KMS-11 (cell line): ENCODE measurements at regions not wholly inside any gene's neighbourhood (a gene's known extent, or its start where the extent isn't known, plus 50 kb on each side); places are given as distances from the start of the nearest gene placed in this dataset.

Experiments
- H2AFZ ChIP-seq: fragments of 200-600 bp; sonication (generic); 2 replicates; pipeline ENCODE4 v1.6.1; 2016; ENCODE audit warnings: antibody characterized with exemption, mixed run types, low read depth
- H3K27ac ChIP-seq: fragments of 200-600 bp; sonication (generic); 2 replicates; pipeline ENCODE4 v1.6.1; 2016; ENCODE audit warnings: mild to moderate bottlenecking, mixed run types
- H3K27me3 ChIP-seq: fragments of 200-600 bp; sonication (generic); 2 replicates; pipeline ENCODE4 v1.6.1; 2017; ENCODE audit warnings: mild to moderate bottlenecking, low read depth, mixed run types, moderate library complexity; ENCODE audit not compliant: insufficient read depth
- H3K36me3 ChIP-seq: fragments of 200-600 bp; sonication (generic); 2 replicates; pipeline ENCODE4 v1.6.1; 2017; ENCODE audit warnings: mild to moderate bottlenecking, mixed run types; ENCODE audit not compliant: insufficient read depth
- H3K4me1 ChIP-seq: fragments of 200-600 bp; sonication (generic); 2 replicates; pipeline ENCODE4 v1.6.1; 2016; ENCODE audit warnings: mild to moderate bottlenecking, low read depth, mixed run types; ENCODE audit not compliant: poor library complexity, severe bottlenecking
- H3K4me2 ChIP-seq: fragments of 200-600 bp; sonication (generic); 2 replicates; pipeline ENCODE4 v1.7.0; 2016; ENCODE audit warnings: mild to moderate bottlenecking, mixed run types
- H3K4me3 ChIP-seq: fragments of 200-600 bp; sonication (generic); IDR thresholded peaks from 2 replicates; pipeline ENCODE4 v1.6.1; 2017; ENCODE audit warnings: low read depth, low read length, mixed read lengths; ENCODE audit not compliant: insufficient read depth
- H3K79me2 ChIP-seq: fragments of 200-600 bp; sonication (generic); 2 replicates; pipeline ENCODE4 v1.6.1; 2016; ENCODE audit warnings: low read depth, mixed run types; ENCODE audit not compliant: insufficient read depth
- H3K9ac ChIP-seq: fragments of 200-600 bp; sonication (generic); 2 replicates; pipeline ENCODE4 v1.6.1; 2016; ENCODE audit warnings: mild to moderate bottlenecking, mixed run types
- H4K20me1 ChIP-seq: fragments of 200-600 bp; sonication (generic); 2 replicates; pipeline ENCODE4 v1.6.1; 2016; ENCODE audit warnings: mild to moderate bottlenecking, mixed run types; ENCODE audit not compliant: insufficient read depth
- TF ChIP-seq, protein P1 (sequence below): fragments of 200-600 bp; sonication (generic); conservative IDR thresholded peaks from 2 replicates; pipeline ENCODE4 v1.6.1; 2017; ENCODE audit warnings: low read depth, mild to moderate bottlenecking, antibody characterized with exemption, low read length, moderate library complexity, mixed read lengths

DNA sequence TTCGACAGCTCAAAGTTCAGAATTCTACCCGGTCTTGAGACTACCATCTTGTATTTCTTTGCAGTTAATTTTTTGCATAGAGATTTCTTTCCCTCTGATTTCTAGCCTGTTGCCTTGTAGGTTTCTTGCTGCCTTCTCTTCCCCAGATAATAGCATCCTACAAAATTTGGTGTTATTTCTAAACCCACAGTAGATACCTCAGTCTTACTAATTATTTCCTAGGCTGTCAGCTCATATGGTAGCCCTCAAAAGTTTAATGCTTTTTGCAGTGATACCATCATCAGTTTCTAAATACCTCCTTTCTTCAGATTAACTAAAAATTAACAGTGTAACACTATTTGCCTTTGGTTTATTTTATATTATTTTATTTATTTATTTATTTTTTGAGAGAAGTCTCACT lies 61.9 kb upstream of the TMPO start:
- Histone ChIP-seq H3K9ac (no peak overlapping the region), H3K79me2 (no peaks in the 10 kb centered on the region), H3K4me3 (no peak overlapping the region), H3K4me1 (no peaks in the 10 kb centered on the region), H4K20me1 (no peaks in the 10 kb centered on the region), H3K36me3 (no peaks in the 10 kb centered on the region), H3K27me3 (no peaks in the 10 kb centered on the region), H3K4me2 (no peak overlapping the region), H3K27ac (no peak overlapping the region), H2AFZ (no peak overlapping the region)
- TF ChIP-seq, protein P1, sequence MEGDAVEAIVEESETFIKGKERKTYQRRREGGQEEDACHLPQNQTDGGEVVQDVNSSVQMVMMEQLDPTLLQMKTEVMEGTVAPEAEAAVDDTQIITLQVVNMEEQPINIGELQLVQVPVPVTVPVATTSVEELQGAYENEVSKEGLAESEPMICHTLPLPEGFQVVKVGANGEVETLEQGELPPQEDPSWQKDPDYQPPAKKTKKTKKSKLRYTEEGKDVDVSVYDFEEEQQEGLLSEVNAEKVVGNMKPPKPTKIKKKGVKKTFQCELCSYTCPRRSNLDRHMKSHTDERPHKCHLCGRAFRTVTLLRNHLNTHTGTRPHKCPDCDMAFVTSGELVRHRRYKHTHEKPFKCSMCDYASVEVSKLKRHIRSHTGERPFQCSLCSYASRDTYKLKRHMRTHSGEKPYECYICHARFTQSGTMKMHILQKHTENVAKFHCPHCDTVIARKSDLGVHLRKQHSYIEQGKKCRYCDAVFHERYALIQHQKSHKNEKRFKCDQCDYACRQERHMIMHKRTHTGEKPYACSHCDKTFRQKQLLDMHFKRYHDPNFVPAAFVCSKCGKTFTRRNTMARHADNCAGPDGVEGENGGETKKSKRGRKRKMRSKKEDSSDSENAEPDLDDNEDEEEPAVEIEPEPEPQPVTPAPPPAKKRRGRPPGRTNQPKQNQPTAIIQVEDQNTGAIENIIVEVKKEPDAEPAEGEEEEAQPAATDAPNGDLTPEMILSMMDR: no peak

DNA sequence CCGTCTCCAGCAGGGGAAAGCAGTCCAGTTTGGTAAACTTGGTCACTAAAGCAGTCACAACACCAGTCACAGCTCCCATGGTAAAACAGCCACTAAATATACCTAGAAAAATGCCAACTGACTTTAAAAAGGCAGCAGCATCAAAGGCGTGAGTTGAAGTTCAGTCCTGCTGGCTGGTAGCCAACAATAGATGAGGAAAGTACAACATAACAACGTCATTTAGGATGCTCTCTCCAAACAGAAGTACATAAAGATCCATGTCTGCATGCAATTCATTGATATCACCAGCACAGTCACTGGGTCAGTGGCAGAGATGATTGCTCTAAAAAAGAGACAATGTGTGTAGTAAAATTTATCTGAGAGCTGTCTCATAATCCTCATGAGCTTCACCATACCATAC lies 59.3 kb upstream of the TMPO start:
- Histone ChIP-seq H4K20me1 (no peaks in the 10 kb centered on the region), H3K4me1 (no peaks in the 10 kb centered on the region), H3K36me3 (no peaks in the 10 kb centered on the region), H3K79me2 (no peaks in the 10 kb centered on the region), H3K27ac (no peak overlapping the region), H2AFZ (no peak overlapping the region), H3K4me3 (no peak overlapping the region), H3K27me3 (no peaks in the 10 kb centered on the region), H3K9ac (no peak overlapping the region), H3K4me2 (no peak overlapping the region)
- TF ChIP-seq, protein P1: no peak

DNA sequence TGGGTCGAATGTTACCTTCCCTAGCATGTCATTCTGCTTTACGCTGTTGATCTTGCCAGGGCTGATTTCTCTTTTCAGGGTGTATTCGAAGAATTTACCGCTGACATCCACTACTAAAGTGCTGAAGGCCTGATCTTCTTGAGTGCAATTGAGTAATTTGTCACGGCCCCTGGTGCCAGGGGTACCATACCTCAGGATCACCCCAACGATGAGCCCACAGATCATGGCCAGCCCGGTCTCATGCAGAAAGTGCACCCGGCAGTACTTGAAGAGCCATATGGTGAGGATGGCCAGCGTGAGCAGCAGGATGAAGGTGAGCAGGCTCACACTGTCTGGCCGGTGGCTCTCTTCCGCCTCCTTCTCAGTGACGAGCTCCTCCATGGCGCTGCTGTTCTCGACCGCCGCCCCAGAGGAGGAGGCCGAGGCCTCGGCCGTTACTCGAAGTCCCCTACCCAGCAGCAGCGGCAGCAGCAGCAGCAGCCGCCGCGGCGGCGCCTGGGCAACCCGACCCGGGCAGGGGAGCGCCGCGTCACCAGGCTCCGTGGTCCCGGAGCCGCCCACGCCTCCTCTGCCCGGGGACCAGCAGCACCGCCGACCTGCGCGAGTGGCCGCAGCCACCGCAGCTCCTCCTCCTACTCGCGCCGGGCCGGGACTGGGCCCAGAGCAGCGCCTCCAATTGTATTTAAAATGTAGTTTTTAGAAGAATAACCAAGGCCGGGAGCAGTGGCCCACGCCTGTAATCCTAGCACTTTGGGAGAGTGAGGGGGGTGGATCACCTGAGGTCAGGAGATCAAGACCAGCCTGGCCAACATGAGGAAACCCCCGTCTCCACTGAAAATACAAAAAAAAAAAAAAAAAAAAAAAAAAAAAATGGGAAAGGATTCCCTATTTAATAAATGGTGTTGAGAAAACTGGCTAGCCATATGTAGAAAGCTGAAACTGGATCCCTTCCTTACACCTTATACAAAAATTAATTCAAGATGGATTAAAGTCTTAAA lies 58.5 kb upstream of the TMPO start:
- Histone ChIP-seq H4K20me1 (no peaks in the 10 kb centered on the region), H3K9ac (no peak overlapping the region), H3K27me3 (no peaks in the 10 kb centered on the region), H3K36me3 (no peaks in the 10 kb centered on the region), H3K4me1 (no peaks in the 10 kb centered on the region), H3K4me2 (no peak overlapping the region), H3K4me3 (no peak overlapping the region), H3K27ac (no peak overlapping the region), H3K79me2 (no peaks in the 10 kb centered on the region), H2AFZ (no peak overlapping the region)
- TF ChIP-seq, protein P1: no peak

DNA sequence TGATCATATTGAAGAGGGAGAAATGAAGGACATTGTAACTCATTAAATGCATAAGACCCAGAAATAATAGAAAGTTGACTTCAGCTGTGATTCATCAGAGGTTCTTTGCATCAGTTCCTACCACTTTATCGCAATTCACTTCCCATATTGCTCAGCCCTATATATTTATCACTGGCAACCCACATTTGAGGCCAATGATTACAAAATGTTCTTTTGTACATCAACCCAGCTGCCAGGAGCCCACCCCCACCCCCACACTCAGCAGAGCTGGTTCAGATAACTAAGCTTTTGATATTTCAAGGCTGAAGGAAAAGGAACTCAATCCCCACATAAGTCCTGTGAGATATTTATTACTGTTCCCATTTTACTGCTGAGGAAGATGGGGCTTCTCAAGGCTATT lies 51.2 kb upstream of the TMPO start:
- Histone ChIP-seq H3K4me2 (no peak overlapping the region), H3K4me3 (no peak overlapping the region), H3K79me2 (no peaks in the 10 kb centered on the region), H2AFZ (no peak overlapping the region), H3K27me3 (no peaks in the 10 kb centered on the region), H3K36me3 (no peaks in the 10 kb centered on the region), H3K9ac (no peak overlapping the region), H3K4me1 (no peaks in the 10 kb centered on the region), H3K27ac (no peak overlapping the region), H4K20me1 (no peaks in the 10 kb centered on the region)
- TF ChIP-seq, protein P1: no peak
